Activated T-helper 17 cell treated with anti-CD3 and anti-CD28 coated beads, Interleukin-2, amount 50 U/mL, for 72 hours (primary cell): ENCODE measurements at regions not wholly inside any gene's neighbourhood (a gene's known extent, or its start where the extent isn't known, plus 50 kb on each side); places are given as distances from the start of the nearest gene placed in this dataset.

Experiments used
- ATAC-seq: fragments of 150-1000 bp; cut with Tn5 transposase; replicated peaks from 2 replicates; pipeline ENCODE4 v1.10.0; 2021; ENCODE audit warnings: mild to moderate bottlenecking, moderate library complexity
- H3K27ac Mint-ChIP-seq: one replicate; pipeline ENCODE4 v1.8.0; 2022; ENCODE audit warnings: mixed read lengths
- H3K27me3 Mint-ChIP-seq: one replicate; pipeline ENCODE4 v1.8.0; 2022; ENCODE audit warnings: mixed read lengths
- H3K36me3 Mint-ChIP-seq: one replicate; pipeline ENCODE4 v1.8.0; 2022; ENCODE audit warnings: low read depth, mild to moderate bottlenecking, mixed read lengths
- H3K4me1 Mint-ChIP-seq: one replicate; pipeline ENCODE4 v1.8.0; 2022; ENCODE audit warnings: mixed read lengths
- H3K4me3 Mint-ChIP-seq: one replicate; pipeline ENCODE4 v1.8.0; 2022; ENCODE audit warnings: mild to moderate bottlenecking, mixed read lengths
- H3K9me3 Mint-ChIP-seq: one replicate; pipeline ENCODE4 v1.8.0; 2022; ENCODE audit warnings: mixed read lengths

DNA sequence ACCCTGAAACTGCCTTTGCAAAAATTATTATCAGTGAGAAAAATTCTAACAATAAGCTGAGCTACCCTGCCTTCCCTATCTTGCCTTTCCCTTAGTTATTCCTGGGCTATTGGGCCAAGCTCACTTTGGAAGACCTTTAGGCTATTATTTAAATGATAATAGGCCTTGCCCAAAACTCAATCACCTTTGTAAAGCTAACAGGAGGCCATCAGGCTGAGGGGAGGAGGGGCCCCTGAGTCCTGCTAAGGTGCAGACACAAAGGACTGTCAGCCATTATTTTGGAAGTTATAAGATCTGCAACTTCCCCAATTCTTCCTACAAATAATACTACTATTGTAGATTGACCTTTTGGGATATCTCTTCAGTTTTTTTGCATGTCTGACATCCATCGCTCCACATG is 278.8 kb upstream of the DIAPH2 start:
- no peak for ATAC-seq
- Mint-ChIP-seq H3K4me1 (no peaks in the 10 kb centered on the region), H3K27me3 (peaks cover 3% of the 10 kb centered on the region), H3K27ac (no peak overlapping the region), H3K4me3 (no peak overlapping the region), H3K9me3 (no peaks in the 10 kb centered on the region), H3K36me3 (no peaks in the 10 kb centered on the region)

DNA sequence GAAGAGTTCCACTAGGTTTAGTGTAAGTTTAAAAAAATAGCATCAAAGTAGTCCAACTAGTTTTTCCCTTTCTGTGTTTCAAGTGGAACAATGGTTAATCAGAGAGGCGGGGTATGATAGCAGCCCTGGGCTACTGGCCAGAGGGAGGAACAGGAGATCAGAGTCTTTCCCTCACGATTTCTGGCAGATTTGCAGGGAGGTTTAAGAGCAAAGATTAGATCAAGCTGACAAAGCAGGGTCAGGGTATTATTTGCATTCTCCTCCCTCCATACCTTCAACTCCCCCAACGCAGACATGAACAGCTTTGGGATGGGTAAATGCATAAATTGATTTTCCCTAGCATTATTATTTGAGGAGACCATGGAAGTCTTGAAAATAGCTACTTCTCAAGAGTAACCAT is 277.6 kb upstream of the DIAPH2 start:
- ATAC-seq = no peak
- Mint-ChIP-seq H3K36me3 (no peaks in the 10 kb centered on the region), H3K27me3 (peaks cover 3% of the 10 kb centered on the region), H3K4me3 (no peak overlapping the region), H3K9me3 (no peaks in the 10 kb centered on the region), H3K4me1 (no peaks in the 10 kb centered on the region), H3K27ac (no peak overlapping the region)

DNA sequence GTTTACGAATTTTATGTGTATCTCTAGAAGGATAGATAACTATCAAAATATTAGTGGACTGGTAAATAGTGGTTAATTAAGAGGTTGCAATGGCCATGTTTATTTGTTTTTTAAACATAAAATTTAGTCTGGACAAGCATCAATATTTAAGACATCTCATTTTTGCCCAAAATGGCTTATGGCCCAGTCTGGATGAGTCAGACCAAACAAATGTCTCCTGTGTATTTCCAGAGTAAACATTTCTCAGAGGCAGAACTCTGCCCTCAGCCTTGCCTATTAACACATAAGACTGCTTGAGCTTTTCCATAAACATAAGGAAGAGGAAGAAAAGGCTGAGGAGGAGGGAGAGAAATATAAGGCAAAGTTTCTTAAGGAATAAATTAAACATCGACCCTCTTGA is 277.1 kb upstream of the DIAPH2 start:
- Mint-ChIP-seq H3K36me3 (no peaks in the 10 kb centered on the region), H3K4me3 (no peak overlapping the region), H3K27me3 (peaks cover 3% of the 10 kb centered on the region), H3K9me3 (no peaks in the 10 kb centered on the region), H3K4me1 (no peaks in the 10 kb centered on the region), H3K27ac (no peak overlapping the region)
- ATAC-seq = no peak

DNA sequence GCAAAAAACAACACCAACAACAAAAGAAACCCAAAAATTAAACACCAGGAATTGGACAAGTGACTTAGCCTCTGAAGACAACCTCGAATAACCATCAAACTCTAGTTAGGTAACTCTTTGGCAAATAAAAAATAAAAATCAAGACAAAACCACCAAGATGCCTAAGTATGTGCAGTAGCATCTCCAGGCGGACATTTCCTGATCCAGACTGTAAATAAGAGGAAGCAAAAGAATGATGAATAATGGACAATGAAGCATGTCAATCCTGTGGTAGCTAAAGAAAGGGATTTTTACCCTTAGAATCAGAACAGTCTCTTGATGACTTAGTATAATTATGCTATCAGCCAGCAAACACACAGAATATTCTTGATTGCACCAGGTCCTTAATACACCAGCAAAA is 276.7 kb upstream of the DIAPH2 start:
- no peak for ATAC-seq
- Mint-ChIP-seq H3K36me3 (no peaks in the 10 kb centered on the region), H3K27me3 (peaks cover 3% of the 10 kb centered on the region), H3K4me3 (no peak overlapping the region), H3K4me1 (no peaks in the 10 kb centered on the region), H3K27ac (no peak overlapping the region), H3K9me3 (no peaks in the 10 kb centered on the region)

DNA sequence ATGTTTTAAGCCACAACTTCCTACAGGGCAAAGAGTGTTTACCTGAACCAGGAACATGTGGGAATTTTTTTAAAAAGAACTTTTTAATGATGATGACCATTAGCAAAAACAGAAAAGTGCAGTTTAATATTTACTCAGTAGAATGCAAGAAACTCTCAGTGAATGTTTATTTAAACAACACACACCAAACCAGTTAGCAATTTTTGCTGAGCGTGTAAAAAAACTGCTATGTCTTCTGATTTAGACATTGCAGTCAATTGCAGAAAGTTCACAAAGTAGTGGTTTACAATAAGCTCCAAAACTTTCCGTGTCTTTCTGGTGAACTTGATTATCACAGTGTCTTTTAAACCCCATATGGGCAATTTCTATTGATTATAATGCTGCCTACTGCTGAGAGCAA is 273.7 kb upstream of the DIAPH2 start:
- H3K9me3 Mint-ChIP-seq = no peaks in the 10 kb centered on the region
- no peak for ATAC-seq
- H3K27ac Mint-ChIP-seq = no peak overlapping the region
- no peak overlapping the region for H3K4me3 Mint-ChIP-seq
- H3K36me3 Mint-ChIP-seq = no peaks in the 10 kb centered on the region
- H3K4me1 Mint-ChIP-seq = no peaks in the 10 kb centered on the region
- peaks cover 3% of the 10 kb centered on the region for H3K27me3 Mint-ChIP-seq

DNA sequence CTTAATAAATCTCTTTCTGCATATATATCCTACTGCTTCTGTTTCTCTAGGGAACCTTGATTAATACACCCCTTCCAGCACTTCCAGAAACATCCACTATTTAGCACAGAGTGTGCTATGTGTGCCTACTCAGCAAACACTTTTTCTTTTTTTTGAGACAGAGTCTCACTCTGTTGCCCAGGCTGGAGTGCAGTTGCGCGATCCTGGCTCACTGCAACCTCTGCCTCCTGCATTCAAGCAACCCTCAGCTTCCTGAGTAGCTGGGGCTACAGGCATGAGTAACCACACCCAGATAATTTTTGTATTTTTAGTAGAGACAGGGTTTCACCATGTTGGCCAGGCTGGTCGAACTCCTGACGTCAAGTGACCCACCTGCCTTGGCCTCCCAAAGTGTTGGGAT is 266.9 kb upstream of the DIAPH2 start:
- H3K27me3 Mint-ChIP-seq = no peaks in the 10 kb centered on the region
- no peaks in the 10 kb centered on the region for H3K36me3 Mint-ChIP-seq

DNA sequence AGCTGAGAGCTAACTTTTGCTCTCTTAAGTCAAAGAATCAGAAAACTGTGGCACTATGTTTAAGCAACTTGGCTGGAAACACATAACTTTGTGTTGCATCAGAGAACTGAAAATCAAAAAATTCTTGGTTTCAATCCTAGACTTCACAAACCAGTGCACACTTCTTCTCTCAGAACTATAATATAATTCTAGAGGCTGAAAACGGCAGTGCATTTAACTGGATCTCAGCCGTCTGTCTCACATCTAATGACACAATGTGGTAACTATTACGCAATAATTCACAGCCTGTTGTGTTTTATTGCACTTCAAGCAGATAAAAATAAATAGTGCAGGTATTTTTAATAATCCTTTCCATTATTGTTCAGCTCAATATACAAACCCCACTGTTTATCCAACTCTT is 260.6 kb upstream of the DIAPH2 start:
- H3K4me3 Mint-ChIP-seq = no peak overlapping the region
- H3K27me3 Mint-ChIP-seq = no peaks in the 10 kb centered on the region
- ATAC-seq = no peak
- no peaks in the 10 kb centered on the region for H3K4me1 Mint-ChIP-seq
- no peaks in the 10 kb centered on the region for H3K36me3 Mint-ChIP-seq
- no peak overlapping the region for H3K27ac Mint-ChIP-seq
- H3K9me3 Mint-ChIP-seq = no peaks in the 10 kb centered on the region

More for the DNA sequence above, 266.9 kb upstream of the DIAPH2 start:
- no peak overlapping the region for H3K27ac Mint-ChIP-seq
- H3K4me1 Mint-ChIP-seq = no peaks in the 10 kb centered on the region
- ATAC-seq = no peak
- no peak overlapping the region for H3K4me3 Mint-ChIP-seq
- no peaks in the 10 kb centered on the region for H3K9me3 Mint-ChIP-seq

DNA sequence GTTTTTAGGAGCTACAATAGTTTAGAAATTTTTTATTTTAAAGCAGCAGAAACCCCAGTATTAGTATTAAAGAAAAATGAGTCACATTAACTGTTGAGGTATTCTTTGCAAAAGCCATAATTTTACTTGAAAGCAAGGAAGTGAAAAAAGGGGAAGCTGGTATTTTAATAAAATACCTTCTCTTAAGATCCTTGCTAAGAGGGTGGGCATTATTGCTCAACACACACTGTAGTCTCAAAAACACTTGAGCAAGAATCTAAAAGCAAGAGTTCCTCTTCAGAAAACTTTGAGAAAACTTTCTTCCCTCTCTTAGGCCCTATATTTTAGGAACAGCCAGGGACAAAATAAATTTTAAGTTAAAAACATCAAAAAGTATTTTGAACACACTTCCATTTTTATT is 259.4 kb upstream of the DIAPH2 start:
- no peaks in the 10 kb centered on the region for H3K4me1 Mint-ChIP-seq
- H3K4me3 Mint-ChIP-seq = no peak overlapping the region
- no peak overlapping the region for H3K27ac Mint-ChIP-seq
- ATAC-seq = no peak
- no peaks in the 10 kb centered on the region for H3K27me3 Mint-ChIP-seq
- no peaks in the 10 kb centered on the region for H3K9me3 Mint-ChIP-seq
- no peaks in the 10 kb centered on the region for H3K36me3 Mint-ChIP-seq

DNA sequence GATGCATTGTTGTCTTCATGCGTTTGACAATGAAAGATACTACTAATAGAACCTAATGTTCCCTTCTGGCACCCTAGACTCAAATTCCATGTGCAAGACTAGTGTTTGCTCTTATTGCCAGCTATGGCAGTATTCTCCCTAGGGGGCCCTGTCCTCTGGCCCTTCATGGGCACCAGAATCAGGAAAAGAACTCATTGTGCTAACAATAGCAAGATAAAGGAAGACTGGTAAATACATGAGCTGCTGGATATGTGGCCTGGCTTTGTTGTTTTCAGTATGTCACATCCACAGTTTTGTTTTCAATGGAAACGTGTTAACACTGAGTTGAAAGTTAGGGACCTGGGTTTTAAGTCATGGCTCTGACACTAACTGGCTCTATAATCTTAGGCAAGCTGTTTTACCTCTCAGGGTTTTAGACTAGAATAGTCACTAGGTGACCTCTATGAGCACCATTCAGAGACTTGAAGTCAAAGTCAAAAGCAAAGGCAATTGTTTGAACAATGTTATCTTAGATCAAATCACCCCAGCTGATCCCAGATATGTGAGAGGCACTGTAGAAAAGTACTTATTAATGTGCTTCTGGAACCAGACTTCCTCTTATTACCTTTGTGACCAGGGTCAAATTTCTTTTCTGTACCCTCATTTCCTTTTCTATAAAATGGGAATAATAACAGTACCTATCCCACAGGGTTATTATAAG is 253.7 kb upstream of the DIAPH2 start:
- no peaks in the 10 kb centered on the region for H3K36me3 Mint-ChIP-seq
- no peak for ATAC-seq
- no peak overlapping the region for H3K27ac Mint-ChIP-seq
- peaks cover 5% of the 10 kb centered on the region for H3K27me3 Mint-ChIP-seq
- H3K4me1 Mint-ChIP-seq = no peaks in the 10 kb centered on the region
- H3K9me3 Mint-ChIP-seq = no peaks in the 10 kb centered on the region
- H3K4me3 Mint-ChIP-seq = no peak overlapping the region

DNA sequence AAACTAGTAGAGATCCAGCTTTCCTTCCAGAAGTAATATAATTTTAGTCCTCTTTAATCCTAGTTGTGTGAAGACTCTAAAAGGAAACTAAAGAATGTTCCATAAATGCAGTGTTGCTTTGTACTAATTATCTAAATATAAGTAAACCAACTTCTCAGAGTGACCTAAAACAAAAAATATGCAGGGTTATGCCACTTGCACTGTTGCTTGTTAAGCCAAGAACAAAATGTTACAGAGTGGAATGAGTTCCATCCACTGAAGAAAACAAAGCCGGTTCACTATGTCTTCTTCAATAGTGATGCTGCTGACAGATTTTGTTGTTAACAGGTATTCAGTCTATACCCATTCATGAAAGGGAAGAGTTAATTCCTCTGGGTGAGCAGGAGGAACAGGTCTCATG is 252.0 kb upstream of the DIAPH2 start:
- no peaks in the 10 kb centered on the region for H3K4me1 Mint-ChIP-seq
- H3K36me3 Mint-ChIP-seq = no peaks in the 10 kb centered on the region
- no peak overlapping the region for H3K27ac Mint-ChIP-seq
- no peak overlapping the region for H3K4me3 Mint-ChIP-seq
- peaks cover 5% of the 10 kb centered on the region for H3K27me3 Mint-ChIP-seq
- ATAC-seq = no peak
- H3K9me3 Mint-ChIP-seq = no peaks in the 10 kb centered on the region

DNA sequence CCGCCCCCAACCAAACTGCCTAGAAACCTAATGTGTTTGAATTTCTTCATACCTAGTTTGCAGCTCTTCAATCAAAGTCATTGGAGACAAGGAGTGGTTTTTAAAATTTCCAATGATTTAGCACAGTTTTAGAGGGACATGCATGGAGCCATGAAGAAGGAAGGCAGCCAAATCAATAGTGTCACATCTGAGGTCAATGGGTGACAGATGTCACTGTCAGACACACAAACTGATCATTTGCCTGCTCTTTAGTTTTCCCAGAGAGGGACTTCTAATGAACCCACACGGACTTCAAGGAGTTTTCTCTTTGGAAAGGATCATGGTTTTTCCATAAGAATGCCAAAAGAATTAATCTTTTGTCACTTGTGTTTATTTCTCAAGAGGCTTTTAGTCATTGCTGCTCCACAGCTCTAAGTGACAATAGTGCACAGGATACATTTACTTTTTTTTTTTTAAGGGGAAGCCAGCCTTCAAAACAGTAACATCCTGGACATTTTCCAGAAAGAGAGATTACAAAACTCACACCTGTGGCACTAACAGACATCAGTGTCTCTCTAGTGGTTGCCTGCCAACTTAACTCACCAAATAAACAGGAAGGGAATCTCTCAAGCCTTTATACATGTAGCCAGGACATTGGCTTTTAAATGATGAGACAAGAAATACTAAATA is 251.1 kb upstream of the DIAPH2 start:
- no peak for ATAC-seq

DNA sequence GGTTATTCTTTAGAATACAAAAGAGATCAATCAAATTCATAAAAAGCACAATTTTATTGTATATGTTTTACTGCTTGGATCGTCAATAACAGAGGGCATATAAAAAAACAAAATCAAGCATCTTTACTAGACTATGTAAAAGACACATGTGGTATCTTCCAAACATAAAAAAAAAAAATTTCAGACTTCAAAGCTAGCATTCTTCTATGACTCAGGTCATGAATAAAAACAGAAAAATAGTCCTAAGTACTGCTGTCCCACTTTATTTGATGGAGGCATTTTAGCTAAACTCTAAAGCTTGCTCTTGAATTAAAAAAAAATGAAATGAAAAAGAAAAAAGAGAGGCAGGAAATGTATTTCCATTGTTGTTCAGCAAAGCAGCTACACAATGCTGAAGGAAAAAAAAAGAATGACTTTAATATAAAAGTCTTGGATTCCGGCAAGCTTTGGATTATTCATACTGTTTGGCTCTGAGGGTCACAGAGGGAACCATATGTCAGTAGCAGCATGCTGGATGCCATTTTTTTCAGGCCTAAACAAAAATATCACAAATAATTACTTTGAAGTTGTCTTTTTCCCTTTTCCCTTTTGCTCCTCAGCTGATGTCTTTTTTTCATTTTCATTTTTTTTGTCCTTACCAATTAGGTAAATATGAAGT is 249.1 kb upstream of the DIAPH2 start:
- Mint-ChIP-seq H3K4me1 (no peaks in the 10 kb centered on the region), H3K36me3 (no peaks in the 10 kb centered on the region), H3K4me3 (no peak overlapping the region), H3K27me3 (peaks cover 5% of the 10 kb centered on the region), H3K27ac (no peak overlapping the region), H3K9me3 (no peaks in the 10 kb centered on the region)
- no peak for ATAC-seq

More for the DNA sequence above, 251.1 kb upstream of the DIAPH2 start:
- no peak overlapping the region for H3K4me3 Mint-ChIP-seq
- H3K4me1 Mint-ChIP-seq = no peaks in the 10 kb centered on the region
- H3K9me3 Mint-ChIP-seq = no peaks in the 10 kb centered on the region
- no peaks in the 10 kb centered on the region for H3K36me3 Mint-ChIP-seq
- peaks cover 5% of the 10 kb centered on the region for H3K27me3 Mint-ChIP-seq
- H3K27ac Mint-ChIP-seq = no peak overlapping the region

DNA sequence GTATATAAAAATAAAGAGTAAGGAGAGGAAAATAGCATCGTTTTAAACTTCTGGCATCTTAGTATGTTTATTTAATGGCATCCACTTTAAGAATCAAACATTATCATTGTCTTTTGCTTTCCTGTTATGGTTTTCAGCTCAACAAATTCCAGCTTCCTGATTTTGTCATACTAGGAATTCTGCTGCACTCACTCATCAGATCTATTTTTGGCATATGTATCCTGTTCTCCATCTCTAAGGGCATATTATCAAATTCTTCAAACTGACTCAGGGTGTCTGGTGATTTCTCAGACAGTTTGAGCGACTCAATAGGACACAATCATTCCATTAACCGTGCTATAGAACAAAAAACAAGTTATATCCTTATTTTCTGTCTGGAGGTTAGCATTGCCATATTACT is 248.5 kb upstream of the DIAPH2 start:
- Mint-ChIP-seq H3K27me3 (peaks cover 5% of the 10 kb centered on the region), H3K27ac (no peak overlapping the region), H3K4me3 (no peak overlapping the region), H3K36me3 (no peaks in the 10 kb centered on the region), H3K4me1 (no peaks in the 10 kb centered on the region), H3K9me3 (no peaks in the 10 kb centered on the region)
- ATAC-seq = no peak

DNA sequence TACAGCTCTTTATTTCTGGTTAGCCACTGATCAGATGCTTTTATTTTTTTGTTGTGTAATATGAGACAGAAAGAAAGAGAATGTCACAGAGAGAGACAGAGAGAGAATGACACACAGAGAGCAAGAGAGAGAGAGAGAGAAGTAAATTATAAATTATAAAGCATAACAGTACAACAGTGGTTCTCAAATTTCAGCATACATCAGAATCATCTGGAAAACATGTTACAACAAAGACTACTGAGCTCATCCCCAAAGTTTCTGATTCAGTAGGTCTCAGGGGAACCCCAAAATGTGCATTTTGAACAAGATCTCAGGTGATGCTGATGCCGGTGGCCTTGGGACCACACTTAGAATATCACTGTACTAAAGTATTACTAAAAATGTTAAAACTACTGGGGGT is 245.8 kb upstream of the DIAPH2 start:
- Mint-ChIP-seq H3K4me3 (no peak overlapping the region), H3K36me3 (no peaks in the 10 kb centered on the region), H3K27ac (no peak overlapping the region), H3K9me3 (no peaks in the 10 kb centered on the region), H3K27me3 (peaks cover 10% of the 10 kb centered on the region), H3K4me1 (no peaks in the 10 kb centered on the region)
- no peak for ATAC-seq

DNA sequence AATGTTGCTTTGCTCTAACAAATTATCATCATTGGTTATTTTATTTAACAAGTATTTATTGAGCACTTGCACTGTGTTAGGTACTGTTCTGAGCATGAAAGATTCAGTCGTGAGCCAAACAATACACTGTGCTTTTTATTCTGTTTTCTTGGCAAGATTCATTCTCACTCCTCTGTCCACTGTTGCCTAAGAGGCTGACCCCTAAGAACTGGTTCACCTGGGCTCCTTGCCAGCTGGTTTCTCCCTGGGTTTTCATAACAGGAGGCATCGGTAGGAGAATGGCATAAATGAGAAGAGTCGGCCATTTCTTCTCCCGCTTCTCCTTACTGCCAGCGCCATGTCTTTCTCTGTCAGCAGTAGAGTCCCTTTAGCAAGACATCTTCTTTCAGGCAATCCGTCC is 243.7 kb upstream of the DIAPH2 start:
- ATAC-seq = no peak
- Mint-ChIP-seq H3K27ac (no peak overlapping the region), H3K9me3 (no peaks in the 10 kb centered on the region), H3K27me3 (peaks cover 8% of the 10 kb centered on the region), H3K4me3 (no peak overlapping the region), H3K36me3 (no peaks in the 10 kb centered on the region), H3K4me1 (no peaks in the 10 kb centered on the region)
